ENCODE measurements at regions not wholly inside any gene's neighbourhood (a gene's known extent, or its start where the extent isn't known, plus 50 kb on each side); places are given as distances from the start of the nearest gene placed in this dataset.

DNA sequence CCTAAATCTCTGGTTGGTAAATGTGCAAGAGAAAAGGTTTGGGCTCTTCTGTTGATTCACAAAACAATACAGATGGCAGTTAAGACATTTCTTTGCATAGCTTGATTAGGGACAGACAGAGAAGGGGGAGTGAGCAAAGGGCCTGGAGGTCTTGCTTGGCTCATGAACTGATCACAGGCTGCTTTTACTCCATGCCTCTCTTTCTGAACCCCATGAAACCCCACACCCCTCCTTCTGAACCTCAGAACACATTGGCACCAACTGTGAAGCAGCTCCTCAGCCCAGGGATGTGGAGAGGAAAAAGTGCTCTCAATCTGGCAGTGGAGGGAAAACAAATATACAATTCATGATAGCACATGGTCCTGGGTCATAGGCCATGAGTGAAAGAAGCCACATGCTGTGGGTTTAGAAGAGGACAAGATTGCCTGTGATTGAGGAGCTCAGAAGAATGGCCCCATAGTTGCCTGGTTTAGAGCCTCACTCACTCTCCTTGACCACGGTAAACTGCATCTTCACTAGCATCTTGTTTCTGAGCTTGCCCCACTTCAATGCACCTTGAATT lies 111.6 kb upstream of the GADD45A start:
- no peaks in the 10 kb centered on the region for H3K9me3 ChIP-seq (replicated peaks in 1 of 3)
- no peak overlapping the region for H3K27ac ChIP-seq
- no peaks in the 10 kb centered on the region for H3K27me3 ChIP-seq
- DNase-seq, result no peak
- no peak overlapping the region for H3K4me3 ChIP-seq
- H3K4me1 ChIP-seq (replicated peaks in 1 of 2), result no peaks in the 10 kb centered on the region
- TF ChIP-seq POLR2A (IDR thresholded peaks at IDR 0.05), result no peak
- TF ChIP-seq, protein P1, sequence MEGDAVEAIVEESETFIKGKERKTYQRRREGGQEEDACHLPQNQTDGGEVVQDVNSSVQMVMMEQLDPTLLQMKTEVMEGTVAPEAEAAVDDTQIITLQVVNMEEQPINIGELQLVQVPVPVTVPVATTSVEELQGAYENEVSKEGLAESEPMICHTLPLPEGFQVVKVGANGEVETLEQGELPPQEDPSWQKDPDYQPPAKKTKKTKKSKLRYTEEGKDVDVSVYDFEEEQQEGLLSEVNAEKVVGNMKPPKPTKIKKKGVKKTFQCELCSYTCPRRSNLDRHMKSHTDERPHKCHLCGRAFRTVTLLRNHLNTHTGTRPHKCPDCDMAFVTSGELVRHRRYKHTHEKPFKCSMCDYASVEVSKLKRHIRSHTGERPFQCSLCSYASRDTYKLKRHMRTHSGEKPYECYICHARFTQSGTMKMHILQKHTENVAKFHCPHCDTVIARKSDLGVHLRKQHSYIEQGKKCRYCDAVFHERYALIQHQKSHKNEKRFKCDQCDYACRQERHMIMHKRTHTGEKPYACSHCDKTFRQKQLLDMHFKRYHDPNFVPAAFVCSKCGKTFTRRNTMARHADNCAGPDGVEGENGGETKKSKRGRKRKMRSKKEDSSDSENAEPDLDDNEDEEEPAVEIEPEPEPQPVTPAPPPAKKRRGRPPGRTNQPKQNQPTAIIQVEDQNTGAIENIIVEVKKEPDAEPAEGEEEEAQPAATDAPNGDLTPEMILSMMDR (IDR thresholded peaks at IDR 0.05), result no peak
- H3K36me3 ChIP-seq (replicated peaks in 1 of 2), result no peaks in the 10 kb centered on the region
- intact Hi-C loops (cut with DNase I), result no loop called here
- WGBS, 4 donors, result 79 to 100% (median 88%) methylated on average over 1 of the region's 1 CpG

DNA sequence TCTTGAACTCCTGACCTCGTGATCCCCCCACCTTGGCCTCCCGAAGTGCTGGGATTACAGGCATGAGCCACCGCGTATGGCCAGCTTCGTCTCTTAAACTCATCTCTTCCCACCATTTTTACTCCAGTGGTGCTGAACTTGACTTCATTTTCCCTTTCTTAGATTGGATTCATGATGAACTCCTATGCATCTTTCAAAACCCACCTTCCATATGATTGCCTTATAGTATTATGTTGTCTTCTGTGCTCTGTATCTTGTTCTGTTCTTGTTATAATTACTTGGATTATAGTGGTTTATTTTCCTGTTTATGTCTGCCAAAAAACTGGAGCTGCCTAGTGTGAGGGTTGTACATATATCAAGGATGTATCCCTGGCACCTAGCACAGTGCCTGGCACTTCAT lies 110.8 kb upstream of the GADD45A start:
- intact Hi-C loops (cut with DNase I), result no loop called here
- Histone ChIP-seq H3K4me3 (no peak overlapping the region), H3K27me3 (no peaks in the 10 kb centered on the region), H3K27ac (no peak overlapping the region), H3K9me3 (replicated peaks in 1 of 3) (no peaks in the 10 kb centered on the region), H3K36me3 (replicated peaks in 1 of 2) (no peaks in the 10 kb centered on the region), H3K4me1 (replicated peaks in 1 of 2) (no peaks in the 10 kb centered on the region)
- TF ChIP-seq, protein P1 (IDR thresholded peaks at IDR 0.05), result no peak
- TF ChIP-seq POLR2A (IDR thresholded peaks at IDR 0.05), result no peak
- DNase-seq, result no peak
- WGBS, 4 donors, result 89 to 94% (median 90%) methylated on average over 5 of the region's 5 CpGs

DNA sequence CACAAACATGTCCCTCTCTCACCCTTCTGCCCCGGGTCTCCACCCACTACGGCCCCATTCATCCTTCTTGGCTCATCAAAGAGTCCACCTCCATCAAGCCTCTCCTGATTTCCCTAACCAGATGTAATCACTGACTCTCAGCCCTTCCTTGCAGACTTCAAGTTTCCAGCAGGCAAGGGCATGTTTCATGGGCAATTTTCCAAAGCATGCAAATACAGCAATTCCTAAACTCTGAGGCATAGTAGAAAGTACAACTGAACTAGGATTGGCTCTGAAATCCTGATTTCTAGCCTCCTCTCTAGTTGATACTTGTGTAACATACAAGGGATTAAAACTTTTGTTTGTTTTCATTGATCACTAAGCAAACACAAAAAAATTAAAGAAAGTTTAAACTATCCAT lies 109.1 kb upstream of the GADD45A start:
- no peak for DNase-seq
- Histone ChIP-seq H3K27me3 (no peaks in the 10 kb centered on the region), H3K27ac (no peak overlapping the region), H3K4me1 (replicated peaks in 1 of 2) (no peaks in the 10 kb centered on the region), H3K4me3 (no peak overlapping the region), H3K36me3 (replicated peaks in 1 of 2) (no peaks in the 10 kb centered on the region), H3K9me3 (replicated peaks in 1 of 3) (no peaks in the 10 kb centered on the region)
- 79 to 88% (median 83%) methylated on average over 2 of the region's 2 CpGs for WGBS, 4 donors
- TF ChIP-seq POLR2A (IDR thresholded peaks at IDR 0.05), result no peak
- TF ChIP-seq, protein P1 (IDR thresholded peaks at IDR 0.05), result no peak
- intact Hi-C loops (cut with DNase I), result no loop called here

DNA sequence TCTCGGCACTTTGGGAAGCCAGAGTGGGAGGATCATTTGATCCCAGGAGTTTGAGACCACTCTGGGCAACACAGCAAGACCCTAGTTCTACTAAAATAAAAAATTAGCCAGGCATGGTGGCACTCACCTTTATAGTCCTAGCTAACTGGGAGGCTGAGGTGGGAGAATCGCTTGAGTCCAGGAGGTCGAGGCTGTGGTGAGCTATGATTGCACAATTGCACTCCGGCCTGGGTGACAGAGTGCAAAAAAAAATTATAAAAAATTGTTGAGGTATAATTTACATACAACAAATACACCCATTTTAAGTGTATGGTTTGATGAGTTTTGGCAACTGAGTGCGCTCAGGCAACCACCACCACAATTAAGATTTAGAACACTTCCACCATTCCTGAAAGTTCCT lies 108.5 kb upstream of the GADD45A start:
- intact Hi-C loops (cut with DNase I), result no loop called here
- Histone ChIP-seq H3K27ac (no peak overlapping the region), H3K4me3 (no peak overlapping the region), H3K9me3 (replicated peaks in 1 of 3) (no peaks in the 10 kb centered on the region), H3K36me3 (replicated peaks in 1 of 2) (no peaks in the 10 kb centered on the region), H3K27me3 (no peaks in the 10 kb centered on the region), H3K4me1 (replicated peaks in 1 of 2) (no peaks in the 10 kb centered on the region)
- WGBS, 4 donors, result 91 to 98% (median 94%) methylated on average over 5 of the region's 5 CpGs
- DNase-seq, result no peak
- TF ChIP-seq, protein P1 (IDR thresholded peaks at IDR 0.05), result no peak
- TF ChIP-seq POLR2A (IDR thresholded peaks at IDR 0.05), result no peak
